ENCODE measurements at regions not wholly inside any gene's neighbourhood (a gene's known extent, or its start where the extent isn't known, plus 50 kb on each side); places are given as distances from the start of the nearest gene placed in this dataset.

DNA sequence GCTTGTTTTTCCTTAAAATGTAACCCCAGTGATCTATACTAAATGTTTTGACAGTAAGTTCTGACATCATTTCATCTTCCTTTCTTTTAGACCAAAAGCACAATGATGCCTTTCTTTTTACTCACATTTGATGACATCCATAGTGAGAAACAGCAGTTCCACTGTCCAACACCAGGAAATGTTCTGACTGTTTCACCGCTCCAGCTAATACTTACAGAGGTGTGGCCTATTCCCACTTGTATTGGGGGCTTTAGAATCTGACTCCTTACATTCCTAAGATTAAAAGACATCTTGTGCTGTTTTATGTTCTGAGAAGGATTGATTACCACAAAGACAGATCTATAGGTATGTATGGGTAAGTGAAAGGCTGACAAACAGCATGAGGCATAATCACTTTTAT, 1018.2 kb upstream of the PRMT6 start:
- no TSS peak for BruUV-seq (replicated peaks)

More for the DNA sequence above, 1018.2 kb upstream of the PRMT6 start:
- no peaks in the 10 kb centered on the region for H3K9me3 ChIP-seq (replicated peaks; ENCODE audit: control insufficient read depth, insufficient read depth, low read length)
- no peaks in the 10 kb centered on the region for H3K4me1 ChIP-seq (ENCODE audit: control insufficient read depth, insufficient read depth, low read length)
- no peaks in the 10 kb centered on the region for H3K36me3 ChIP-seq (ENCODE audit: control insufficient read depth in 2 of 2, insufficient read depth in 2 of 2, low read length in 1 of 2)
- POLR2A ChIA-PET = no interaction called here
- in situ Hi-C loops (cut with MboI) (no loop called here), intact Hi-C loops (cut with micrococcal nuclease; ENCODE audit: unreplicated experiment) (no loop called here)
- H3K79me2 ChIP-seq (ENCODE audit: control insufficient read depth, insufficient read depth, low read length) = no peaks in the 10 kb centered on the region
- 42% methylated on average over 1 of the region's 1 CpG for WGBS (ENCODE audit: insufficient coverage, insufficient replicate concordance, low lambda C conversion rate, missing lambda C conversion rate)
- SMC1A ChIA-PET (ENCODE audit: uncharacterized antibody, unreplicated experiment) = no interaction called here
- no peaks in the 10 kb centered on the region for H4K20me1 ChIP-seq (ENCODE audit: control insufficient read depth, insufficient read depth)
- FAIRE-seq = no peak
- H3K4me2 ChIP-seq (ENCODE audit: control insufficient read depth, insufficient read depth) = no peak overlapping the region
- no peak for DNase-seq (ENCODE audit: low read depth, low spot score)
- H3K4me3 ChIP-seq = no peak overlapping the region
- TF ChIP-seq NR2C1 (IDR thresholded peaks at IDR 0.05) (no peak), SMAD1 (IDR thresholded peaks at IDR 0.05; ENCODE audit: low read depth, partially characterized antibody) (no peak), NRF1 (conservative IDR thresholded peaks at IDR 0.05; ENCODE audit: low read depth, low read length) (no peak), RFX5 (IDR thresholded peaks at IDR 0.05; ENCODE audit: low read depth, low read length) (no peak), POLR2AphosphoS2 (IDR thresholded peaks at IDR 0.05; ENCODE audit: low read depth, low read length) (no peak), E4F1 (IDR thresholded peaks at IDR 0.05; ENCODE audit: borderline replicate concordance, partially characterized antibody) (no peak), ZNF217 (IDR thresholded peaks at IDR 0.05) (no peak)
- TF ChIP-seq, protein P1, sequence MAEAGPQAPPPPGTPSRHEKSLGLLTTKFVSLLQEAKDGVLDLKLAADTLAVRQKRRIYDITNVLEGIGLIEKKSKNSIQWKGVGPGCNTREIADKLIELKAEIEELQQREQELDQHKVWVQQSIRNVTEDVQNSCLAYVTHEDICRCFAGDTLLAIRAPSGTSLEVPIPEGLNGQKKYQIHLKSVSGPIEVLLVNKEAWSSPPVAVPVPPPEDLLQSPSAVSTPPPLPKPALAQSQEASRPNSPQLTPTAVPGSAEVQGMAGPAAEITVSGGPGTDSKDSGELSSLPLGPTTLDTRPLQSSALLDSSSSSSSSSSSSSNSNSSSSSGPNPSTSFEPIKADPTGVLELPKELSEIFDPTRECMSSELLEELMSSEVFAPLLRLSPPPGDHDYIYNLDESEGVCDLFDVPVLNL (IDR thresholded peaks at IDR 0.05; ENCODE audit: low read depth, low read length) = no peak
- CTCF ChIA-PET = no interaction called here
- no peaks in the 10 kb centered on the region; a peak in 1 of 4 replicates for H3K27me3 ChIP-seq (replicated peaks in 1 of 2; ENCODE audit: control insufficient read depth in 2 of 2, insufficient read depth in 2 of 2, low read length in 1 of 2)
- H3K9ac ChIP-seq (ENCODE audit: control insufficient read depth, insufficient read depth, low read length) = no peak overlapping the region
- no peak overlapping the region for H2AFZ ChIP-seq (ENCODE audit: control insufficient read depth, low read depth, low read length)
- RAD21 ChIA-PET (ENCODE audit: unreplicated experiment) = no interaction called here
- H3K27ac ChIP-seq (ENCODE audit: control insufficient read depth, insufficient read depth) = no peak overlapping the region
- ATAC-seq = no peak

All from GM12878 (cell line).